ENCODE measurements at regions not wholly inside any gene's neighbourhood (a gene's known extent, or its start where the extent isn't known, plus 50 kb on each side); places are given as distances from the start of the nearest gene placed in this dataset.
A peak's percentile ranks its signal among the peaks of the same experiment; 100 is the strongest.

DNA sequence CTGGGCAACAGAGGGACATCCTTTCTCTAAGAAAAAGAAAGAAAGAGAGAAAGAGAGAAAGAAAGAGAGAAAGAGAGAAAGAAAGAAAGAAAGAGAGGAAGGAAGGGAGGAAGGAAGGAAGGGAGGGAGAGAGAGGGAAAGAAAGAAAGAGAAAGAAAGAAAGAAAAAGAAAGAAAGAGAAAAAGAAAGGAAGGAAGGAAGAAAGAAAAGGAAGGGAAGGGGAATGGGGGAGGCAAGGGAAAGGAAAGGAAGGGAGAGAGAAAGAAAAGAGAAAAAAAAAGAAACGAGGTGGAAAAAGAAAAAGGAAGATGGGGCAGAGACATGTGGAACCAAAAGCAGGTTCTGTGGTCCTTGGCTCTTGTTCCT lies 82.9 kb upstream of the SMNDC1 start:
- no peak overlapping the region for H3K27ac ChIP-seq
- no peak for TF ChIP-seq ZFX (IDR thresholded peaks at IDR 0.05)
- TF ChIP-seq, protein P1, sequence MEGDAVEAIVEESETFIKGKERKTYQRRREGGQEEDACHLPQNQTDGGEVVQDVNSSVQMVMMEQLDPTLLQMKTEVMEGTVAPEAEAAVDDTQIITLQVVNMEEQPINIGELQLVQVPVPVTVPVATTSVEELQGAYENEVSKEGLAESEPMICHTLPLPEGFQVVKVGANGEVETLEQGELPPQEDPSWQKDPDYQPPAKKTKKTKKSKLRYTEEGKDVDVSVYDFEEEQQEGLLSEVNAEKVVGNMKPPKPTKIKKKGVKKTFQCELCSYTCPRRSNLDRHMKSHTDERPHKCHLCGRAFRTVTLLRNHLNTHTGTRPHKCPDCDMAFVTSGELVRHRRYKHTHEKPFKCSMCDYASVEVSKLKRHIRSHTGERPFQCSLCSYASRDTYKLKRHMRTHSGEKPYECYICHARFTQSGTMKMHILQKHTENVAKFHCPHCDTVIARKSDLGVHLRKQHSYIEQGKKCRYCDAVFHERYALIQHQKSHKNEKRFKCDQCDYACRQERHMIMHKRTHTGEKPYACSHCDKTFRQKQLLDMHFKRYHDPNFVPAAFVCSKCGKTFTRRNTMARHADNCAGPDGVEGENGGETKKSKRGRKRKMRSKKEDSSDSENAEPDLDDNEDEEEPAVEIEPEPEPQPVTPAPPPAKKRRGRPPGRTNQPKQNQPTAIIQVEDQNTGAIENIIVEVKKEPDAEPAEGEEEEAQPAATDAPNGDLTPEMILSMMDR (conservative IDR thresholded peaks at IDR 0.05) = no peak

DNA sequence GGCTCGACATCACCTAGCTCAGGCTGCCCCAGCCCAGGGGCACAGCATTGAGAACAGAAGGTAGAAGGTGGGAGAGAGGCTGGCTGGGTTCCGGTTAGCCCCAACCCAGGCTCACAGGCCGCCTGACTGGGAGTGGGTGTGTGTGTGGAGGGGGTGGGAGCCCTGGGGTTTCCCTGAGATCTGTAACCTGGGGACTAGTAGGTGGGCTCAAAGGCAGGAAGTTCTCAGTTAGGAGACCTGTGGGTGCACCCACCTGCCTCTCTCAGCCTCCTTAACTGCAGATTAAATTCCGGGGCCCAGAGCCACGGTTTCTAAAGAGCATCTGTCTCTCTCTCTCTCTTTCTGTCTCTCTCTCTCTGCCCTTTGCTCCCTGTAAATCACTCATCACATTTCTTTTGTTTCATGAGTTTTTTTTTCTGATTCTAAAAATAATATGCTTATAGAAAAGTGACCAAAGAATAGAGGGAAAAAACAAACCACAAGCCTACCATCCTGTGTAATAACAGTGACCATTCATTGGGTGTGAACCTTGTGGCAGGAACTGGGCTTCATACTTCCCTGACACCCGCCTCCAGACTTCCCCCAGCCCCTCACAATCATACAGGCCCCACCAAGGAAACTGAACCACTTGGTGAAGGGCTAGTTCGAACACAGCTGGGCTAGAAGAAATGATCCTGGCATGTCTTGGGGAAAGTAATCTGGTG lies 83.4 kb upstream of the SMNDC1 start:
- TF ChIP-seq, protein P1 (conservative IDR thresholded peaks at IDR 0.05) = no peak
- TF ChIP-seq ZFX (IDR thresholded peaks at IDR 0.05) = no peak
- no peak overlapping the region for H3K27ac ChIP-seq

DNA sequence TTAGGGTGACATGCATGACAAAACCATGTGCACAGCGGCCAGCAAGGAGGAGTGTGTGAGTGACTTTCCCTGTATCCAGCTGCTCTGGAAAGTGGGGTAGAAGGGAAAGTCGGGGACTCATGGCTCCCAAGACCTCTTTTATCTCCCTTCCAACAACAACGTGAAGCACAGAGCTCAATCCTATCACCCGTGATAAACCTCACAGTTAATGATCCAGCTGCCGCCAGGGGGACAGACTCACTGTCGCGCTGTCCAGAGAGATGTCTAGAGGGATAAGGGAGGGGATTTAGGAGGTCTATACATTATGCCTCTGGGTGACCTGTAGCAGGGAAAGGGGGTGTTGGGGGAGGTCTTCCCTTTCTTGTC lies 84.0 kb upstream of the SMNDC1 start:
- no peak overlapping the region for H3K27ac ChIP-seq

DNA sequence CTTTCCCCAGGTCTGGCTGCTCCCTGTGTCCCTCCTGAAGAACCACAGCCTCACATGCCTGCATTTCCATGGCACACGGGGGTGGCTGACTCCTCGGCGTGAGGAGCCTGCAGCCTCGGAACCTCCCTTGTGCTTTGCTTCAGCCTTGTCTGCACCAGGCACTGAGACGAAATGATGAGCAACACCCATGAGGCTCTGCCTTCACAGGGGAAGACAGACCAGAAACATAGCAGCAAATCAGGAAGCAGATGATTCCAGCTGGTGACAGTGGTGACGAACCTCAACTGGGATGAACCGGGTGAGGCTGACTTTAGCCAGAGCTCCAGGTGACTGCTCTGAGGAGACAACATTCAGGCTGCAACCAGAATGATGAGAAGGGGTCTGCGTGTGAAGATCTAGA lies 84.5 kb upstream of the SMNDC1 start:
- no peak overlapping the region for H3K27ac ChIP-seq
- TF ChIP-seq, protein P1 (conservative IDR thresholded peaks at IDR 0.05) = no peak
- TF ChIP-seq ZFX (IDR thresholded peaks at IDR 0.05) = no peak

More for the DNA sequence above, 84.0 kb upstream of the SMNDC1 start:
- TF ChIP-seq ZFX (IDR thresholded peaks at IDR 0.05) = no peak
- TF ChIP-seq, protein P1 (conservative IDR thresholded peaks at IDR 0.05) = no peak

DNA sequence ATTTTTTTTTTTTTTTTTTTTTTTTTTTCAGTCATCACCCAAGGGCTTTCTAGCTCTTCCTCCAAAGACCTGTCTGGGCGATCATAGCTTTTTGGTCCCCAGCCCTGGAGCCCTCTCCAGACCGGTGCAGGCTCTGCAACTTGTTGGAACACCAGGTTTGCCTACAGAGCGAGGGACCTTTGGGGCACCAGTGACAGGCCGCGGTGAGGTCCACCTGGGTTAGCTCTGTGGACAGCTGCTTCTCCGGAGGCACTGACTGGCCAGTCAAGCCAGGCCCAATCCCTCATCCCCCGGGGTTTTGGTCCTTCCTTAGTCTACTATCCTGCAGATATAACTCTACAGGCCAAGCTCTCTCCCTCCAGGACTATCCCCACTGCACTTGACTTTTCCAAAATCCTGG lies 86.8 kb upstream of the SMNDC1 start:
- H3K27ac ChIP-seq = no peak overlapping the region
- no peak for TF ChIP-seq ZFX (IDR thresholded peaks at IDR 0.05)
- TF ChIP-seq, protein P1 (conservative IDR thresholded peaks at IDR 0.05) = no peak

DNA sequence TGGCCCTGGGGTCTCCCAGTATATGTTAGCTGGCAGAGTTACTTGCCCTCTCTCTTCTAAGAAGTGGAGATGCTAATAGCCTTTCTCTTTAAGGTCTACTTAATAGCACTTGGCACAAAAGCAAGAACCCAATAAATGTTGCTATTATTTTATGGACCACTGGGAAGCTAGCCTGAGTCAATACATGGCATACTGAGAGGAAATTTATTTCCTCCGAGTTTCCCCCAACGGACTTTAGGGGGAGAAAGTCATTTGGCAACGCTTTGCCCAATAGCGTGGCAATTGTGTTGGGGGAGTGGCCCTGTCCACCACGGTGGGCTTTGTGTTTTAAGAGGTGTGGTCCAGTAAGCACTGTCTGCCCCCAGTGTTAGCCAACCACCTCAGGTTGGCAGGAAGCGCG lies 87.4 kb upstream of the SMNDC1 start:
- H3K27ac ChIP-seq = peak overlapping the region; percentile 16; the same call in 1 of the 2 replicates
- TF ChIP-seq, protein P1 (conservative IDR thresholded peaks at IDR 0.05) = no peak
- no peak for TF ChIP-seq ZFX (IDR thresholded peaks at IDR 0.05)

DNA sequence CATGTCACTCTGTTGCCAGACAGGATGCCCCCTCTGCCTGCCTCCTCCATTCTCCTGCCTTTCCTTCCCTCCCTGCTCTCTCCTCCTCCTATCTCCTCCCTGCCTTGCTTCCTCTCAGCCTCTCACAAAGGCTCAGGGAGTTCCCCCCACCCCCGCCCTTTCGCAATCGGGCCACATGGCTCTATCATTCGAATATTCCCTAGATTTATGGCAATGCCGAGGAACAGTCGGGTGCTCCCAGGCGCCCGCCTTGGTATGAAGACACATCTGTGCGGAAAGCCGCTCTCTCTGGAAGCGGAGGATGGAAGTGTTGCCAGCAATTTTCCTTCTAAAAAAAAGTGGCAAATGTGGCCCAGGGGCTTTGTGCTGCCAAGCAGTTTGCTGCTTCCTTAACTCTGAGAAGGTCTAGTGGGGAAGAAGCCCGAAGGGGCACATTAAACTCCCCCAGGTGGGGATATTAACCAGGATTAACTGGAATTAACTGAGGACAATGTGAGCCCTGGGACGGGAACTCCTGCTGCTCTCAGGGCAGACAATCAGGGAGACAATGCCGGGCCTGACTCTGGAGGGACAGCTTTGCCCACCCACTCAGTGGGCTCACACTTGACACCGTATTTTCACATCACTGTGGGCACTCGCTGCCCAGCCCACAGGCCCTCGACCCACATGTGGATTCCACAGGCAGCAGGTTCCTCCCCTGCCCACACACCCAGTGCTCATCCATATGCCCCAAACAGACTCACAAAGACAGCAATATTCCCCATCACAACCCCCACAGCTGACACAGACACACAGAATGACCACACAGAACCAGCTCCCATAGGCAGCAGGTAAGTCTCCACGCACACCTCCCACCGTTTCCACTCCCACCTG lies 88.4 kb upstream of the SMNDC1 start:
- peak overlapping the region; percentile 16; the same call in 1 of the 2 replicates for H3K27ac ChIP-seq
- no peak for TF ChIP-seq ZFX (IDR thresholded peaks at IDR 0.05)
- TF ChIP-seq, protein P1 (conservative IDR thresholded peaks at IDR 0.05) = no peak
